Activated CD8-positive, alpha-beta T cell treated with anti-CD3 and anti-CD28 coated beads, Interleukin-2, amount 10 ng/mL, durations not matched to agents 7 days and 5 days (primary cell): ENCODE measurements at regions not wholly inside any gene's neighbourhood (a gene's known extent, or its start where the extent isn't known, plus 50 kb on each side); places are given as distances from the start of the nearest gene placed in this dataset.

ENCODE experiments used
- ATAC-seq: fragments of 150-1000 bp; cut with Tn5 transposase; one replicate; pipeline ENCODE4 v1.10.0; 2021; ENCODE audit warnings: moderate library complexity
- CTCF ChIA-PET: fragments of 350-600 bp; sonication (Branson Sonifier 250); formaldehyde crosslinking; loops from one replicate; lab custom pipeline; 2021; ENCODE audit warnings: antibody characterized with exemption; lab: Charles Lee
- POLR2A ChIA-PET: fragments of 350-600 bp; sonication (Branson Sonifier 250); formaldehyde crosslinking; loops from one replicate; lab custom pipeline; 2021; ENCODE audit warnings: antibody characterized with exemption; lab: Charles Lee
- DNase-seq: peaks from one replicate; pipeline ENCODE4 v3.0.0-alpha.2; 2020
- H3K27ac Mint-ChIP-seq: one replicate; pipeline ENCODE4 v1.8.0; 2021; ENCODE audit warnings: mild to moderate bottlenecking, mixed read lengths
- H3K27me3 Mint-ChIP-seq: one replicate; pipeline ENCODE4 v1.8.0; 2021; ENCODE audit warnings: low read depth, mixed read lengths
- H3K36me3 Mint-ChIP-seq: one replicate; pipeline ENCODE4 v1.8.0; 2021; ENCODE audit warnings: low read depth, mixed read lengths
- H3K4me1 Mint-ChIP-seq: one replicate; pipeline ENCODE4 v1.8.0; 2021; ENCODE audit warnings: low read depth, mixed read lengths
- H3K4me3 Mint-ChIP-seq: one replicate; pipeline ENCODE4 v1.8.0; 2021; ENCODE audit warnings: mild to moderate bottlenecking, mixed read lengths
- H3K9me3 Mint-ChIP-seq: one replicate; pipeline ENCODE4 v1.8.0; 2022; ENCODE audit warnings: mixed read lengths; ENCODE audit not compliant: insufficient read depth

GRCh38 chr9:16221366-16221765 is 649.1 kb downstream of the BNC2 start:
- no peak for DNase-seq
- no peaks in the 10 kb centered on the region for H3K27me3 Mint-ChIP-seq
- H3K27ac Mint-ChIP-seq = no peak overlapping the region
- ChIA-PET POLR2A (no interaction called here), CTCF (interaction anchor here (0.7 kb wide), 1 partner anchor 348 kb away, joined by 3 read pairs; no protein-coding TSS in a partner anchor)
- no peaks in the 10 kb centered on the region for H3K9me3 Mint-ChIP-seq
- no peak overlapping the region for H3K4me3 Mint-ChIP-seq
- H3K4me1 Mint-ChIP-seq = no peaks in the 10 kb centered on the region
- no peak for ATAC-seq
- no peaks in the 10 kb centered on the region for H3K36me3 Mint-ChIP-seq

DNA sequence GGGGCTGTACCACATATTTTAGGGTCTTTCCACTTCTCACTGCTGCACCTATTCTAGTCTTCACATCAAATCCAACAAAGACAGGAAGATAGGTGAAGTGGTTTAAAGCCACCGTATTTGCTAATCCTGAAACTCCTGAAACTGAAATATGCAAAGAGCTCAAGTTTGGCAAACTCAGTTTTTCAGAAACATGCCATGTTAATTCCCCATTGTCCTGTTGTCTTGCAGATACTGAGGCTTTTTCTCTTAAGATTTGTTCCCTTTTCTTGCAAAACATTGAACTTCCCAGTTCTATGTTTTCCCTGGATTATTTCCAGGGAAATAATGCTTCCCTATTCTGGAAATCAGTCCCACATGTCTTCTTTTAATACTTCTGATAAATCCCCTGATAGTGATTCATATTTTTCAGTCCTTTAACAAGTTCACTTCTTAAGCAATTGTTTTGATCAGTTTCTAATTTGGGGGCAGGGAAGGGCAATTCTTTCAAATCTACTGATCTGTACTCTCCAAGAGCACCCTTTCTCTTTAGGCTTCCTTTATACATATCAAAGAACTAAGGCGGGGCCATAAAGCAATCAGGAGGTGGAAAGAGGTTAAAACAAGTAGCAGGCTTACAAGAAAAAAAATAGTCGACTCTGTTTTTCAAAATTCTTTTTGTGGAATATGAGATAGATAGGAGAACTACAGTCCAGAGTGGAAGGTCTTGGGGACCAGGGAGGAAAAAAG is 648.5 kb downstream of the BNC2 start:
- no peak overlapping the region for H3K4me3 Mint-ChIP-seq
- ChIA-PET CTCF (no interaction called here), POLR2A (no interaction called here)
- H3K9me3 Mint-ChIP-seq = no peaks in the 10 kb centered on the region
- no peaks in the 10 kb centered on the region for H3K36me3 Mint-ChIP-seq
- H3K4me1 Mint-ChIP-seq = no peaks in the 10 kb centered on the region
- DNase-seq = no peak
- no peak overlapping the region for H3K27ac Mint-ChIP-seq
- no peaks in the 10 kb centered on the region for H3K27me3 Mint-ChIP-seq
- no peak for ATAC-seq

- no peaks in the 10 kb centered on the region for H3K9me3 Mint-ChIP-seq
- ATAC-seq = no peak
These were observed 647.2 kb downstream of the BNC2 start for GRCh38 chr9:16223074-16223871.

DNA sequence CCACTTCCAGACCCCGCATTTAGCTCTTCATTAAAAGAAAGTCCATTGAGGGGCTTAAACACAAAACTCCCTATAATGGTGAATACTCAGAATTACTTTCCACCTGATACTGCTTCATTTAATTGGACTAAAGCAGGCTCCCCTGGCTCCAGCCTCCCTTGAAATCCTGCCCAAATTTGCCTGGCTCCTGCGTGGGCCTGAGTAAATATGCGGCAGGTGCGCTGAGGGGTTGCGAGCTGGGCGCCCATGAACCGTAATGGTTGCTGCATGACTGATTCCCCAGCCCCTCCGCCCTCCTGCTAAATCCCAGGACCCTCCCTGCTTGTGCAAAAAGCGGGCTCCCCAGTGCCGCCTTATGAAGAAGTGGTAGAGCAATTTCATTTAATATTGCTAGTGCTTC is 639.7 kb downstream of the BNC2 start:
- Mint-ChIP-seq H3K4me3 (no peak overlapping the region), H3K36me3 (no peaks in the 10 kb centered on the region), H3K4me1 (no peaks in the 10 kb centered on the region), H3K9me3 (peaks cover 9% of the 10 kb centered on the region), H3K27ac (no peak overlapping the region), H3K27me3 (no peaks in the 10 kb centered on the region)
- ChIA-PET CTCF (no interaction called here), POLR2A (no interaction called here)
- DNase-seq (no peak), ATAC-seq (no peak)

More at GRCh38 chr9:16223074-16223871, 647.2 kb downstream of the BNC2 start:
- Mint-ChIP-seq H3K27me3 (no peaks in the 10 kb centered on the region), H3K27ac (no peak overlapping the region), H3K36me3 (no peaks in the 10 kb centered on the region), H3K4me1 (no peaks in the 10 kb centered on the region), H3K4me3 (no peak overlapping the region)
- ChIA-PET CTCF (no interaction called here), POLR2A (no interaction called here)
- no peak for DNase-seq

DNA sequence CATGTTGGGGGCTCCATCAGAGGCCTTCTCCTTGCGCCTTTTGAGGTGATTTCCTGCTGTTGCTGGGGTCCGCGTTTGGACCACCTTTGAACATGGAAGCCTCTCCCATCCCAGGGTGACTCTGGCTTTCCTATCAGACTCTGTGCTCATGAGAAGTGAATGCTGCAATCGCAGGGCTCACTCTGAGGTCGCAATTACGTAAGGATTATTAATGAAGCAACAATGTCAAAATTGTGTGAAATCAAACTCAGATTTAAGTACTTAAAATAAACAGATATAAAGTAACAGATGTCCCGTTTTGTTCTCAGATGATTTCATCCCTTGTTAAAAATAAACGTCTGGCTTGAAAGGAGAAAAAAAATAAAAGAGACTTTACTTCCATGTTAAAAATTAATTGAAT is 634.2 kb downstream of the BNC2 start:
- Mint-ChIP-seq H3K27me3 (no peaks in the 10 kb centered on the region), H3K4me3 (no peak overlapping the region), H3K27ac (no peak overlapping the region), H3K4me1 (no peaks in the 10 kb centered on the region), H3K36me3 (no peaks in the 10 kb centered on the region), H3K9me3 (peaks cover 16% of the 10 kb centered on the region)
- DNase-seq = no peak
- ATAC-seq = no peak
- CTCF ChIA-PET = no interaction called here
- POLR2A ChIA-PET = no interaction called here

DNA sequence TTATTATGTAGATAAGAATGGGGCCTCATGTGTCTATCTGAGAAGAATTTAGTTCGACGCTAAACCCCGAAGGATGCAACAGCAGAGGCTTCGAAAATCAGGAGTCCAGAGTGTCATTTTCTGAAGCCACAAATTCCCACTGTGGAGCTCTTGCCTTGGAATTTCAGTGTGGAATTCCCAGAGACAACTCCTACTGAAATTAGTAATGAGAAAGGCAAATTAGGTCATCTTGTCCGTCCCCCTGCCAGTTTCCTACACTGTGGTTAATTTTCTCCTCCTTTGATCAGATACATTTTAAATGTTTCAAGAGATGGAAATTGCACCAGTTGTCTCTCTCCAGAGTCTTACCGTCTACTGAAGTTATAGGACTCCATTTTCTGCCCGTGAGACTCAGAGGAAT is 633.6 kb downstream of the BNC2 start:
- ChIA-PET CTCF (no interaction called here), POLR2A (no interaction called here)
- Mint-ChIP-seq H3K4me1 (no peaks in the 10 kb centered on the region), H3K4me3 (no peak overlapping the region), H3K27me3 (no peaks in the 10 kb centered on the region), H3K27ac (no peak overlapping the region), H3K36me3 (no peaks in the 10 kb centered on the region), H3K9me3 (peaks cover 16% of the 10 kb centered on the region)
- no peak for DNase-seq
- no peak for ATAC-seq

GRCh38 chr9:16238623-16239138 is 631.8 kb downstream of the BNC2 start:
- Mint-ChIP-seq H3K36me3 (no peaks in the 10 kb centered on the region), H3K4me3 (no peak overlapping the region), H3K27ac (no peak overlapping the region), H3K4me1 (no peaks in the 10 kb centered on the region), H3K27me3 (no peaks in the 10 kb centered on the region), H3K9me3 (peaks cover 12% of the 10 kb centered on the region)
- DNase-seq (no peak), ATAC-seq (no peak)
- ChIA-PET POLR2A (no interaction called here), CTCF (no interaction called here)

- no peak overlapping the region for H3K4me3 Mint-ChIP-seq
- no peaks in the 10 kb centered on the region for H3K4me1 Mint-ChIP-seq
- no peak for DNase-seq
- ChIA-PET POLR2A (no interaction called here), CTCF (no interaction called here)
- no peaks in the 10 kb centered on the region for H3K27me3 Mint-ChIP-seq
- no peak for ATAC-seq
- peaks cover 7% of the 10 kb centered on the region for H3K9me3 Mint-ChIP-seq
- no peaks in the 10 kb centered on the region for H3K36me3 Mint-ChIP-seq
- H3K27ac Mint-ChIP-seq = no peak overlapping the region
These were observed 629.2 kb downstream of the BNC2 start for GRCh38 chr9:16241231-16241630.

GRCh38 chr9:16243798-16244197 is 626.7 kb downstream of the BNC2 start:
- H3K4me3 Mint-ChIP-seq = no peak overlapping the region
- CTCF ChIA-PET = no interaction called here
- POLR2A ChIA-PET = no interaction called here
- H3K36me3 Mint-ChIP-seq = no peaks in the 10 kb centered on the region
- H3K9me3 Mint-ChIP-seq = no peaks in the 10 kb centered on the region
- no peak overlapping the region for H3K27ac Mint-ChIP-seq
- no peaks in the 10 kb centered on the region for H3K27me3 Mint-ChIP-seq
- DNase-seq (no peak), ATAC-seq (no peak)
- H3K4me1 Mint-ChIP-seq = no peaks in the 10 kb centered on the region

- no peaks in the 10 kb centered on the region for H3K4me1 Mint-ChIP-seq
- ATAC-seq (no peak), DNase-seq (no peak)
- ChIA-PET CTCF (interaction anchor here (0.8 kb wide), 1 partner anchor 10 kb away, joined by 3 read pairs; no protein-coding TSS in a partner anchor), POLR2A (no interaction called here)
- H3K9me3 Mint-ChIP-seq = no peaks in the 10 kb centered on the region
- no peaks in the 10 kb centered on the region for H3K27me3 Mint-ChIP-seq
- no peak overlapping the region for H3K4me3 Mint-ChIP-seq
- H3K36me3 Mint-ChIP-seq = no peaks in the 10 kb centered on the region
- no peak overlapping the region for H3K27ac Mint-ChIP-seq
These were observed 624.6 kb downstream of the BNC2 start for GRCh38 chr9:16245756-16246440.

- ChIA-PET POLR2A (no interaction called here), CTCF (no interaction called here)
- no peak for ATAC-seq
- no peak for DNase-seq
- H3K4me1 Mint-ChIP-seq = no peaks in the 10 kb centered on the region
- no peaks in the 10 kb centered on the region for H3K27me3 Mint-ChIP-seq
- H3K27ac Mint-ChIP-seq = no peak overlapping the region
- H3K36me3 Mint-ChIP-seq = no peaks in the 10 kb centered on the region
- H3K4me3 Mint-ChIP-seq = no peak overlapping the region
- no peaks in the 10 kb centered on the region for H3K9me3 Mint-ChIP-seq
These were observed 623.7 kb downstream of the BNC2 start for GRCh38 chr9:16246785-16247184.
